ENCODE measurements at regions not wholly inside any gene's neighbourhood (a gene's known extent, or its start where the extent isn't known, plus 50 kb on each side); places are given as distances from the start of the nearest gene placed in this dataset.

DNA sequence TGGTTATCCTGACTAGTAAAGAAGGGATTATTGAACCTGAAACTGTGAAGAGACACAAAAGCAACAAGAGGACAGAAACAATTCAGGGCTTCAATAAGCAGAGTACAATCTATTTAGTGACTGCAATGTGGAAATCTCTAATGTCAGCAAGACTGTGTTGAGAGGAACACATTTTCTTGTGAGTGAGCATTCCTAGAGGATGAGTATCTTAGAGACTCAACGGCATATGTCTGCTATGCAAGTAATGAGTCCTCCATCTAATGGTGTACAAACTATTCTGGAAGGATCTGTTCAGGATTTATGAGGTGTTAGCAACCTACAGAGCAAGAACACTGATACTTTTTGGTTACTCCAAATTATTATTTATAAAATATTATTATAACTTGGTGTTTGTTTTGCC, 226.5 kb upstream of the NDN start:
- no peaks in the 10 kb centered on the region for H3K4me1 ChIP-seq
- intact Hi-C loops (cut with DNase I; ENCODE audit: low total_unique reads) = no loop called here
- no peaks in the 10 kb centered on the region for H3K9me3 ChIP-seq
- DNase-seq (ENCODE audit: low spot score in 2 of 2) = no peak
- no peak overlapping the region for H3K4me3 ChIP-seq
- H3K27ac ChIP-seq = no peak overlapping the region
- H3K27me3 ChIP-seq = no peaks in the 10 kb centered on the region
- TF ChIP-seq, protein P1, sequence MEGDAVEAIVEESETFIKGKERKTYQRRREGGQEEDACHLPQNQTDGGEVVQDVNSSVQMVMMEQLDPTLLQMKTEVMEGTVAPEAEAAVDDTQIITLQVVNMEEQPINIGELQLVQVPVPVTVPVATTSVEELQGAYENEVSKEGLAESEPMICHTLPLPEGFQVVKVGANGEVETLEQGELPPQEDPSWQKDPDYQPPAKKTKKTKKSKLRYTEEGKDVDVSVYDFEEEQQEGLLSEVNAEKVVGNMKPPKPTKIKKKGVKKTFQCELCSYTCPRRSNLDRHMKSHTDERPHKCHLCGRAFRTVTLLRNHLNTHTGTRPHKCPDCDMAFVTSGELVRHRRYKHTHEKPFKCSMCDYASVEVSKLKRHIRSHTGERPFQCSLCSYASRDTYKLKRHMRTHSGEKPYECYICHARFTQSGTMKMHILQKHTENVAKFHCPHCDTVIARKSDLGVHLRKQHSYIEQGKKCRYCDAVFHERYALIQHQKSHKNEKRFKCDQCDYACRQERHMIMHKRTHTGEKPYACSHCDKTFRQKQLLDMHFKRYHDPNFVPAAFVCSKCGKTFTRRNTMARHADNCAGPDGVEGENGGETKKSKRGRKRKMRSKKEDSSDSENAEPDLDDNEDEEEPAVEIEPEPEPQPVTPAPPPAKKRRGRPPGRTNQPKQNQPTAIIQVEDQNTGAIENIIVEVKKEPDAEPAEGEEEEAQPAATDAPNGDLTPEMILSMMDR (IDR thresholded peaks at IDR 0.05) = no peak
- TF ChIP-seq POLR2A (IDR thresholded peaks at IDR 0.05) (no peak), POLR2AphosphoS5 (IDR thresholded peaks at IDR 0.05) (no peak)
- H3K36me3 ChIP-seq = no peaks in the 10 kb centered on the region

DNA sequence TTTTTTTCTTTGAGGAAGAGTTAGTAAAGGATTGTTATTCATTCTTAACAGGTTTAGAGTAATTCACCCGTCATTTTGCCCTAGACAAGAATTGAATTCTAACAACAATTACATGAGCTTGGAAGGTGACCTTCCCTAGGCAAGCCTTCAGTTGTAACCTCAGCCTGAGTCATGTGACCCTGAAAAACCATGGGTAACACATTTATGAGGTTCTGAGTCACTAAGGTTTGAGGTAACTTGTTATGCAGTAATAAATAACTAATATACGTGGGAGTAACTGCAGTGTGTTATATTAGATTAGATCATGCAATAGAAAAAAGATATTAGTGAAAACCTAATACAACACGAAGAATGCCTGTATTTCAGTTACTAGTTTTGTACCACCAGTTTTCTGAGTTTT, 237.6 kb upstream of the NDN start:
- Histone ChIP-seq H3K9me3 (peaks cover 0 to 4% of the 10 kb centered on the region in 2 donors), H3K36me3 (no peaks in the 10 kb centered on the region), H3K4me1 (no peaks in the 10 kb centered on the region), H3K27me3 (no peaks in the 10 kb centered on the region), H3K4me3 (no peak overlapping the region), H3K27ac (no peak overlapping the region)
- intact Hi-C loops (cut with DNase I; ENCODE audit: low total_unique reads) = no loop called here
- no peak for DNase-seq (ENCODE audit: low spot score in 2 of 2)
- TF ChIP-seq POLR2A (IDR thresholded peaks at IDR 0.05) (no peak), POLR2AphosphoS5 (IDR thresholded peaks at IDR 0.05) (no peak)
- TF ChIP-seq, protein P1 (IDR thresholded peaks at IDR 0.05) = no peak

DNA sequence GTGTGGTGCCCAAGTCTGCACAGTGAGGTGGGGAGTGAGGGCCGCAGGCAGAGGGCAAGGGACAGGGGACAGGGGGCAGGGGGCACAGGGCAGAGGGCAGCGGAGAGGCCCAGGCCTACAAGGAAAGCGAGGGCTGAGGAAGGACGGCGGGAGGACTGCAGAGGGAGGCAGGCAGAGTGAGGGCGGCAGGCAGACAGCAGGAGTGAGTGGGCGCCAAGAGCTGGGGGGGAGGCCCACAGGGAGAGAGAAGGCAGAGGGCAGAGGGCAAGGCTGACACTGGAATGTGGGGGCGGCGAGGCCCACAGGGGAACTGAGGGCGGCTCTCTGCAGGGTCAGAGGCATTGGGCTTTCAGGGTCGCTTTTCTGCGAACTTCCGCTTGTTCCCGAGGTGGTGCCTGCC, 267.8 kb upstream of the NDN start:
- intact Hi-C loops (cut with DNase I; ENCODE audit: low total_unique reads) = no loop called here
- Histone ChIP-seq H3K4me1 (no peaks in the 10 kb centered on the region), H3K9me3 (peaks cover 0 to 7% of the 10 kb centered on the region in 2 donors), H3K4me3 (no peak overlapping the region), H3K27me3 (no peaks in the 10 kb centered on the region), H3K27ac (no peak overlapping the region), H3K36me3 (no peaks in the 10 kb centered on the region)
- TF ChIP-seq POLR2A (IDR thresholded peaks at IDR 0.05) (no peak), POLR2AphosphoS5 (IDR thresholded peaks at IDR 0.05) (no peak)
- TF ChIP-seq, protein P1 (IDR thresholded peaks at IDR 0.05) = no peak
- DNase-seq (ENCODE audit: low spot score in 2 of 2) = no peak

DNA sequence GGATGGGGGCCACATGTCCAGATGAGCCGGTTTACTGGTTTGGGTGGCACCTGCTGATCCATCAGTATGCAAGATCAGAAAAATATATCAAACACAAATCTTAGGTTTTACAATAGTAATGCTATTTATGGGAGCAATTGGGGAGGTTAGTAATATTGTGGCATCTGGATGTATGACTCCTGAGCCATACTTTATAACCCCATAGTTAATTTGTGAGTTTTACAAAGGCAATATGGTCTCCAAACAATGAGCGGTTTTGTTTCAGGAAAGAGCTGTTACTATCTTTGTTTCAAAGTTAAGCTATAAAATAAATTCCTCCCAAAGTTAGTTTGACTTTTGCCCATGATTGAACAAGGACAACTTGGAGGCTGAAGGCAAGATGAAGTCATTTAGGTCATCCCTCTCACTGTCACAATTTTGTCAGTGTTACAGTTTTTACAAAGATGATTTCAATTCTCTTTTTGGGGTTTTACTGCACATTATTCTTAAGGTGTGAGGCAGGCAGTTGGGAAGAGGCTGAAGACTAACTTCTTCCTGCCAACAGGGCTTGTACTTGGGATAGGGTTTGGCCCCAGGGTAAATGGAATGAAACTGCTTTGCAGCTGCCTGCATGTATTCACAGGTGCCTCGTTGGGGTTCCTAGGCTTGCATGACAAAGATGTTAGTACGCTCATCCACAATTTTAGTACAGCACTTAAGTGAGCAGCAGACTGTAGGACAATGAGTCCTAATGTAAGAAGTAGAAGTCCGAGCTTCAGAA, 296.6 kb upstream of the NDN start:
- Histone ChIP-seq H3K27me3 (no peaks in the 10 kb centered on the region), H3K4me3 (no peak overlapping the region), H3K36me3 (no peaks in the 10 kb centered on the region), H3K9me3 (peaks cover 0 to 8% of the 10 kb centered on the region in 2 donors), H3K27ac (no peak overlapping the region), H3K4me1 (no peaks in the 10 kb centered on the region)
- no peak for DNase-seq (ENCODE audit: low spot score in 2 of 2)
- TF ChIP-seq, protein P1 (IDR thresholded peaks at IDR 0.05) = no peak
- no peak for TF ChIP-seq POLR2A (IDR thresholded peaks at IDR 0.05)
- no peak for TF ChIP-seq POLR2AphosphoS5 (IDR thresholded peaks at IDR 0.05)
- intact Hi-C loops (cut with DNase I; ENCODE audit: low total_unique reads) = no loop called here

DNA sequence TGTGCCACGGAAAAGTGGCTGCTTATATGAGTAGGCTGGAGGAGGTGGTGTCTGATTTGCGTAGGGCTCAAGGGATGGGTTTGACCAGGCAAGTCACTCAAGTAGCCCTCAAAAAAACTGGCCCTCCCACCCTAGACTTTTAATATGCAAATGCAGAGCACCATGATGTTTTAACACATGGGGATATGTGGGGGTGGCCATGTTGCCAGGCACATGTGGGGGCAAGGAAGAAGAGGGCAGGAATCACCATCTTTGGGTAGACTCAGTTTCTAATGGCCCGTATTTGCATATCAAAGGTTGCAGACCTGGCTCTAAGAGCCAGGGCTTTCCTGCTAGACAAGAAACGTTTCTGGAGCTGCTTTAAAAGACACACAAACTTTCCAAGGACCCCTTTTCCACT, 307.2 kb upstream of the NDN start:
- TF ChIP-seq, protein P1 (IDR thresholded peaks at IDR 0.05) = no peak
- TF ChIP-seq POLR2A (IDR thresholded peaks at IDR 0.05) = no peak
- no peak for TF ChIP-seq POLR2AphosphoS5 (IDR thresholded peaks at IDR 0.05)

More for the DNA sequence above, 307.2 kb upstream of the NDN start:
- intact Hi-C loops (cut with DNase I; ENCODE audit: low total_unique reads) = no loop called here
- H3K4me1 ChIP-seq = no peaks in the 10 kb centered on the region
- H3K9me3 ChIP-seq = peaks cover 0 to 29% of the 10 kb centered on the region in 2 donors
- no peak overlapping the region for H3K4me3 ChIP-seq
- no peak overlapping the region for H3K27ac ChIP-seq
- no peaks in the 10 kb centered on the region for H3K27me3 ChIP-seq
- no peak for DNase-seq (ENCODE audit: low spot score in 2 of 2)
- H3K36me3 ChIP-seq = no peaks in the 10 kb centered on the region

Measured in breast epithelium (tissue), 4 donors.